NCI-H2227 (cell line): ENCODE measurements at regions not wholly inside any gene's neighbourhood (a gene's known extent, or its start where the extent isn't known, plus 50 kb on each side); places are given as distances from the start of the nearest gene placed in this dataset.

ENCODE experiments used
- DNase-seq: peaks from one replicate; lab custom pipeline; 2025; ENCODE audit not compliant: unreplicated experiment; lab: John Stamatoyannopoulos, UW

GRCh38 chr7:16320099-16320660 lies 101.2 kb downstream of the CRPPA start:
- DNase-seq = no peak

DNA sequence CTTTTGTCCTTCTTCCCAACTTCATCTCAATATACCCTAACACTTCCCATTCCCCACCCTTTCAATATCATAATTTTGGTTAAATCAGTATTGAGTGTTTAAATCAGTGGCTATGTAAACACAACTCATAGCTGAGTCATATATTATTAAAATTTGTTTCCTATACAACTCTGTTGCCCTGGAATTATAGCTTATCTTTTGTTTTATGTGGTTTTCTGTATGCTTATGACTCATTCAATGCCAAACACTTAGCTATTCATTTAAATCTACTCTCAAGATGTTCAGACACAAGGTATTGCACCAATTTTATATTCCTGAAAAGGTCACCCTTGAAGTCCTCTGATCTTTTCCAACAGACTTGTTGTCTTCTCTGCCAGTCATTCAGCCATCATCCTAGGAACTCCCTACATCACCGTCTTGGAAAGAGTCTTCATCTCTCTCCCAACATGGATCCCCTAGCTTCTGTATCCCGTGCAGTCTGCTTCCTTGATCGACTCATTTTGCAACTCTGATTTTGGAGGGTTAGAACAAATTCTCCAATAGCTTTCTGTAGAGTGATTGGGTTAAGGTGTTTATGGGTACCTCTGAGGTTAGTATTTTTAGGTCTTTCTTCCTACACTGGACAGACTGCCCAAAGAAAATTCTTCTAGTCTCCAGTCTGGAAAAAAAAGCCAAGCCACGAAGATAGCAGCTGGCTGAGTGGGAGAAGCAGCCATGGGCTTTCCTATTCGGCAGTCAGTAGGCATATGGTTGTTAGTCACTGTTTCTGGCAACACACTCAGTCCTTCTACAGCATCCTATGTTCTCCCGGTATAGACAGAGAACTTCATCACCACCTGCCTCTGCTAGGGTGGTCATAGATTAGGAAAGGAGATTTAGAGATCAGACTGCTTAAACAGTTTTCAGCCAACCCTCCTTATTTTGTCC lies 102.1 kb downstream of the CRPPA start:
- no peak for DNase-seq

GRCh38 chr7:16318463-16318862 lies 102.9 kb downstream of the CRPPA start:
- no peak for DNase-seq

DNA sequence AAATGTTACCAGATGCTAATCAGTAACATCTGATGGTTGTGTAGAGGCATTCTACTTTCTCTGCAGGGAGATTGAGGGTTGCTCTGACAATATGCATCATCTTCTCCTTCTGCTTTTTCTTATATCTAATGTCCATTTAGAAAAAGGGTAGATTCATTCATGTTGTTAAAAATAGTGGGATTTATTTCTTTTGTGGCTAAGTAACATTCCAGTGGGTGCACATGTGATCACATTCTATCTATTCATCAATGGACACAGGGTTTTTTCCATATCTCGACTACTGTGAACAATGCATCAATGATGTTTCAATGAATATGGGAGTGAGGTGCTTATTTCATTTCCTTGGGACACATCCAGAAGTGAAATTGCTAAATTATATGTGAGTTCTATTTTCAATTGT lies 103.9 kb downstream of the CRPPA start:
- no peak for DNase-seq

DNA sequence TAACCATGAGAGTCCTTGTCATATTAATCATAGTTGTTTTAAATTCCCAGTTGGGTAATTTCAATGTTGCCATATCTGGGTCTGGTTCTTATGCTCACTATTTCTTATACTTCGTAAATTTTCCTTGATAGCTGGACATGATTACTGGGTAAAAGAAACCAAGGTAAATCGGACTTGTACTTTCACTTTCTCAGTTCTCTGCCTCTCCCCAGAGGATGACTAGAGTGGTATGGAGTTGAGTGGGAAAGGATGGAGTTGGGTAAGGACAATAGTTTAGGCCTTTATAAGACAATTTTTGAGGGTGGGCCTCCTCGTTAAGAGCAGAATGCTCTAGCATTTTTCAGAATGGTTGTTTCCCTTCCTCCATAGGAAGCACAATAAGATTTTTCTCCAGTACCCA lies 106.1 kb downstream of the CRPPA start:
- no peak for DNase-seq

DNA sequence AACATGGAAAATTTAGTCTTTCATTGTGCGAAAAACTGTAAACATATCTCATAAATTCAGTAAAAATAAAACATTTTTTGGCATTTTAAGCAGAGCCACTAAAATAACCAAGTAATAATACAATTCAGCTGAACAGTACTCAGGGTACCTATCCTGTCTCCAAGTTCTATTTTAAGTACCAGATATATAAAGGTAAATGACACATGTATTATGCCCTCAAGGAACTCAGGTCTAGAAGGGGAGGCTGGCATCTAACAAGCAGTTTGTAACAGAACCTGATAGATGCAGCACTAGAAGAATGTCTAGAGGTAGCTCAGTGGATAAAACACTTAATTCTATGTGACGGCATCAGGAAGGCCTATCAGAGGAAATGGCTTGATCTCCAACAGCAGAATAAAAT lies 112.2 kb downstream of the CRPPA start:
- no peak for DNase-seq

- DNase-seq = no peak
Measured at GRCh38 chr7:16301291-16301690, 120.0 kb downstream of the CRPPA start.

DNA sequence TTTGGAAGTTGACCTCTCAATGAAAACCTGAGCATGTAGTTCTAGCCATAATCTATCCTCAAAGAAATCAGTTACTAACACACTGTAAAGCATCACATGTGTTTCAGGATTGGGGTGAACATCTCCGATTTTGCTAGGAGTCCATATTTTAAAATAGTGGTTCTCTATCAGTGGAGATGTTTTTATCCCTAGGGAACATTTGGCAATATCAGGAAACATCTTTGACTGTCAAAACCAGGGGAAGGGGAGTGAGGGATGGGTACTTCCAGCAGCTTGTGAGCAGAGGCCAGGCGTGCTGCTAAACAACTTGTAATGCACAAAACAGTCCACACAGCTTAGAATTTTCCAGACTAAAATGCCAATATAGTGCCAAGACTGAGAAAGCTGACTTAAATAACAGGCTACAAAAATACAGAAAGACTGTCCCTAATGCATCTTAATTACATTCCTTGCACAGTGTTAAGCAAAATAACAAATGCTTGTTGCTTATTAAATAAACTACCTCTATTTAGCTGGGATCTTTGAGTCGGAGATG lies 120.9 kb downstream of the CRPPA start:
- no peak for DNase-seq

- no peak for DNase-seq
Measured at GRCh38 chr7:16299853-16300252, 121.5 kb downstream of the CRPPA start.

DNA sequence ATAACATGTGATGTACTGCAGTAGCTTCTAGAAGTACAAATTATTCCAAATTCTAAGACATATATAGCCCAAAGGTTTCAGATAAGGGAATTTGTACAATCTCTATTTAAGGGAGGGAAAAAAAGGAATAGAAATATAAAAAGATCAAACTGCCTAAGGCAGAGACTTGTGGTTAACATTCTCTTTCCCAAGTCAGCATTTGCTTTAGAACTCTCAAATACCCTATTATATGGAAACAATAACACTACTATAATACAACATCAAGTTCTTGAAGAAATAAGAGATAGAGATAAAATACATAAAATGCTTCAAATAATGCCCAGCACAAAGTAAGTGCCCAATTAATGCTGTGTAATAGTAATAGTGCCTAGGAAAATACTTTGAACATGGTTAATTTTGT lies 123.1 kb downstream of the CRPPA start:
- no peak for DNase-seq

DNA sequence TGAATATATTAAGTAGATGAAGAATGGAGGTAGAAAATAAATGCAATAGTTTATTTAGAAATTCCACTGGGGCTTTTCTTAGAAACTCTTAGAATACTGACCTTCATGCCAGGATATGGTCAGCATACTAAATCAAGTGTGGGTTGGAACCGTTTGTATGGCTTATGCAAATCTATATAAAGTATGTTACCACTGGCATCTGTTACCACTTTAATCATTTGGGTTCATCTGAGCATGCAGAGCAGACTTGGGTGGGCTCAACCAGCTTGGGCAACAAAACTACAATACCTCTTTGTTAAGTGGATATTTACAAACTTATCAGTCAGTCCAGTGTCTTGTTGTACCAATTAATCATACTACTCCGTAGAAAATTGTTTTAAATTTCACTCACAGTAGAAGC lies 125.8 kb downstream of the CRPPA start:
- DNase-seq = no peak

DNA sequence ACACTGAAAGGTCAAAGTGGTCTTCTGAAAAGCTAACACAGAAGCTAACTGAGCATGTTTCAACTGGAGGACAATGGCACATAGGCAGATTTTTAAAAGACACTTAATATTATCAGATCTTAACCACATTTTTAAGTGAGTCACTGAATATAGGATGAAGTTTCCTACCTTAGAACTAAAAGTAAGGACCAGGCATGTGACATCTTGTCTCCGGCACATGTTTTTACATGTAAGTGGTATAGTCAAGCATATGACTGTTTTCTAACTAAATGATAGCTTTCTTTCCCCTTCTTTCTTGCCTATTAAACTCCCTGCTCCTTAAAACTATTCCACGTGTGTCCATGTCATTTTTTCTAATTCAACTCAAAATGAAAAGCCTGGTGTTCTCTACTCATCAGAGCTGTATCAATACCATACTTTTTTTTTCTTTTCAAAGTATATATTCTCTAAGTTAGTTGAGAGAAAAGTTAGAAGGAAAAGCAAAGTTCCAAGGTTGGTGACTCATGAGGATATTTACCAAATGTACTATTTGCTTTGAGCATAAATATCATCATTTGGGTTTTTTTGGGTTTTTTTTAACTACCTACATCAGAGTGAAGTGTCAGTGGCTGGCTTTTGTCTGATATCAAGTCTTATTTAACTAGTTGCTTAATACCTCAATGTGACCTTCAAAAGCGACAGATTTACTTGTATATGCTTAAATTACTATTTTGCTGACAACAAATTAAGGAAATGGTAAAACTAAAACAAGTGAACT lies 127.5 kb downstream of the CRPPA start:
- DNase-seq = no peak

- DNase-seq = no peak
Measured at GRCh38 chr7:16284581-16284980, 136.8 kb downstream of the CRPPA start.

- DNase-seq = no peak
Measured at GRCh38 chr7:16278167-16278787, 143.1 kb downstream of the CRPPA start.

- DNase-seq = no peak
Measured at GRCh38 chr7:16271990-16272665, 149.2 kb downstream of the CRPPA start.

DNA sequence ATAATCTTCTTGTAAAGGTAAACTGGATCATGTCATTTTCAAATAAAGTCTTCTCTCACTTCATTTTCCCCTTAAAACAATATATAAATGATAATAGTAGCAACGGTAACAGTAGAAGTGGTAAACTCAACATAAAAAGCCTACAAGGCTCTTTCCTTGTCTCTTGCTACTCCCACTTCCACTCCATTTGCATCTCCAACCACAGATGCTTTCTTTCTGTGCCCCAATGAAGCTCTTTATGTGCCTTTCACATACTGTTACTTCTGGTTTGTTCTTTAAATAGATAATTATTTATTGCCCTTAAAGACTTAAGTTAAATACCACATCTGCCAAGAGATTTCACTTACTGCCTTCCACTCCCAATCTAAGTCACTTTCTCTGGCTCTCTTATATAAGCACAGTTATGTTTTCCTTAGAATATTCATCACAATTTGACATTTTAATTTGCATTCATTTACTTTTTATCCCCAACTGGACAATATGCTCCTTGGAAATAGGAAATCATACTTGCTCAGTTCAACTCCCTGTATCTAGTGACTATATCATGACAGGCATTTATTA lies 149.9 kb downstream of the CRPPA start:
- no peak for DNase-seq

- no peak for DNase-seq
Measured at GRCh38 chr7:16270844-16271243, 150.5 kb downstream of the CRPPA start.

GRCh38 chr7:16268821-16269768 lies 152.2 kb downstream of the CRPPA start:
- DNase-seq = no peak
